Thymus (tissue), 11 donors: ENCODE measurements at regions not wholly inside any gene's neighbourhood (a gene's known extent, or its start where the extent isn't known, plus 50 kb on each side); places are given as distances from the start of the nearest gene placed in this dataset.
A peak's percentile ranks its signal among the peaks of the same experiment; 100 is the strongest.

ENCODE experiments used
- DNase-seq, 9 donors: peaks; one replicate each; pipeline ENCODE4 v3.0.0-alpha.2; 2013; ENCODE audit warnings: low spot score in 9 of 9, low read depth in 6 of 9, missing footprints in 1 of 9
- H3K27ac ChIP-seq, 2 donors: one replicate each; pipeline ENCODE4 v1.5.1; 2013; ENCODE audit warnings: control low read depth in 1 of 2, low read depth in 1 of 2, low read length in 1 of 2, mild to moderate bottlenecking in 1 of 2, moderate library complexity in 1 of 2
- H3K27me3 ChIP-seq, 2 donors: one replicate each; pipeline ENCODE4 v1.5.1; 2013; ENCODE audit warnings: low read length in 1 of 2; ENCODE audit not compliant: control insufficient read depth in 2 of 2, insufficient read depth in 1 of 2
- H3K36me3 ChIP-seq, 2 donors: one replicate each; pipeline ENCODE4 v1.5.1; 2013; ENCODE audit warnings: low read length in 1 of 2, mild to moderate bottlenecking in 1 of 2, moderate library complexity in 1 of 2; ENCODE audit not compliant: control insufficient read depth in 2 of 2, insufficient read depth in 2 of 2
- H3K4me1 ChIP-seq, 2 donors: one replicate each; pipeline ENCODE4 v1.5.1; 2013; ENCODE audit warnings: low read length in 2 of 2; ENCODE audit not compliant: control insufficient read depth in 2 of 2, insufficient read depth in 2 of 2
- H3K4me3 ChIP-seq, 2 donors: one replicate each; pipeline ENCODE4 v1.5.1; 2013; ENCODE audit warnings: low read length in 2 of 2, control low read depth in 1 of 2, mild to moderate bottlenecking in 1 of 2
- H3K9me3 ChIP-seq, 2 donors: one replicate each; pipeline ENCODE4 v1.5.1; 2013; ENCODE audit warnings: low read length in 1 of 2, mild to moderate bottlenecking in 1 of 2; ENCODE audit not compliant: control insufficient read depth in 2 of 2, insufficient read depth in 1 of 2
- WGBS: extraction: QIAGEN DNeasy Blood & Tissue Kit; methylation state at CpG from one replicate; pipeline ENCODE4 v1.1.7; 2013; 5-methylcytosine and 5-hydroxymethylcytosine counted together
- donor health status: healthy.

- Histone ChIP-seq H3K36me3 (no peaks in the 10 kb centered on the region), H3K4me1 (peaks cover 0 to 19% of the 10 kb centered on the region in 2 donors), H3K4me3 (no peak overlapping the region), H3K27ac (peak overlapping the region in 1 of 2 donors; percentile 4), H3K27me3 (no peaks in the 10 kb centered on the region), H3K9me3 (no peaks in the 10 kb centered on the region)
- WGBS = 95% methylated on average over 5 of the region's 5 CpGs
- no peak for DNase-seq
Measured at GRCh38 chr1:87451229-87451920, 122.7 kb downstream of the LMO4 start.

- H3K27me3 ChIP-seq = no peaks in the 10 kb centered on the region
- no peaks in the 10 kb centered on the region for H3K9me3 ChIP-seq
- no peak for DNase-seq
- no peak overlapping the region for H3K27ac ChIP-seq
- peaks cover 0 to 19% of the 10 kb centered on the region in 2 donors for H3K4me1 ChIP-seq
- no peak overlapping the region for H3K4me3 ChIP-seq
- H3K36me3 ChIP-seq = no peaks in the 10 kb centered on the region
Measured at GRCh38 chr1:87452648-87453047, 124.0 kb downstream of the LMO4 start.

- Histone ChIP-seq H3K36me3 (no peaks in the 10 kb centered on the region), H3K27ac (no peak overlapping the region), H3K27me3 (no peaks in the 10 kb centered on the region), H3K4me3 (no peak overlapping the region), H3K4me1 (no peaks in the 10 kb centered on the region), H3K9me3 (no peaks in the 10 kb centered on the region)
- no peak for DNase-seq
- 44% methylated on average over 1 of the region's 2 CpGs for WGBS
Measured at GRCh38 chr1:87457408-87457807, 128.7 kb downstream of the LMO4 start.

GRCh38 chr1:87462894-87463293 lies 134.2 kb downstream of the LMO4 start:
- H3K27me3 ChIP-seq = no peaks in the 10 kb centered on the region
- peaks cover 0 to 9% of the 10 kb centered on the region in 2 donors for H3K4me1 ChIP-seq
- DNase-seq = no peak
- 93% methylated on average over 1 of the region's 1 CpG for WGBS
- no peaks in the 10 kb centered on the region for H3K36me3 ChIP-seq
- H3K9me3 ChIP-seq = no peaks in the 10 kb centered on the region
- no peak overlapping the region for H3K4me3 ChIP-seq
- H3K27ac ChIP-seq = no peak overlapping the region

GRCh38 chr1:87464022-87464490 lies 135.4 kb downstream of the LMO4 start:
- H3K27me3 ChIP-seq = no peaks in the 10 kb centered on the region
- no peak overlapping the region for H3K4me3 ChIP-seq
- peak overlapping the region in 1 of 2 donors; percentile 67 for H3K27ac ChIP-seq
- peak in 5 of 9 donors; percentile 9 to 59 (median 23) for DNase-seq
- no peaks in the 10 kb centered on the region for H3K9me3 ChIP-seq
- peaks cover 0 to 9% of the 10 kb centered on the region in 2 donors for H3K4me1 ChIP-seq
- no peaks in the 10 kb centered on the region for H3K36me3 ChIP-seq
- WGBS = 77% methylated on average over 3 of the region's 3 CpGs

GRCh38 chr1:87466621-87467020 lies 137.9 kb downstream of the LMO4 start:
- 94% methylated on average over 7 of the region's 7 CpGs for WGBS
- Histone ChIP-seq H3K4me1 (peaks cover 0 to 9% of the 10 kb centered on the region in 2 donors), H3K4me3 (no peak overlapping the region), H3K27me3 (no peaks in the 10 kb centered on the region), H3K9me3 (no peaks in the 10 kb centered on the region), H3K36me3 (no peaks in the 10 kb centered on the region), H3K27ac (no peak overlapping the region)
- no peak for DNase-seq

- no peak for DNase-seq
- H3K27ac ChIP-seq = no peak overlapping the region
- no peaks in the 10 kb centered on the region for H3K27me3 ChIP-seq
- H3K4me1 ChIP-seq = no peaks in the 10 kb centered on the region
- no peak overlapping the region for H3K4me3 ChIP-seq
- WGBS = 98% methylated on average over 4 of the region's 4 CpGs
- H3K36me3 ChIP-seq = no peaks in the 10 kb centered on the region
- H3K9me3 ChIP-seq = no peaks in the 10 kb centered on the region
Measured at GRCh38 chr1:87472716-87473115, 144.0 kb downstream of the LMO4 start.

- H3K27ac ChIP-seq = no peak overlapping the region
- no peaks in the 10 kb centered on the region for H3K27me3 ChIP-seq
- H3K9me3 ChIP-seq = no peaks in the 10 kb centered on the region
- 94% methylated on average over 2 of the region's 2 CpGs for WGBS
- H3K4me3 ChIP-seq = no peak overlapping the region
- DNase-seq = no peak
- no peaks in the 10 kb centered on the region for H3K4me1 ChIP-seq
- H3K36me3 ChIP-seq = no peaks in the 10 kb centered on the region
Measured at GRCh38 chr1:87473203-87473661, 144.6 kb downstream of the LMO4 start.

GRCh38 chr1:87474098-87474497 lies 145.4 kb downstream of the LMO4 start:
- no peak overlapping the region for H3K4me3 ChIP-seq
- H3K9me3 ChIP-seq = no peaks in the 10 kb centered on the region
- no peaks in the 10 kb centered on the region for H3K36me3 ChIP-seq
- WGBS = 94% methylated on average over 5 of the region's 5 CpGs
- H3K4me1 ChIP-seq = no peaks in the 10 kb centered on the region
- no peak overlapping the region for H3K27ac ChIP-seq
- no peaks in the 10 kb centered on the region for H3K27me3 ChIP-seq
- DNase-seq = no peak
